MM.1S (cell line): ENCODE measurements at regions not wholly inside any gene's neighbourhood (a gene's known extent, or its start where the extent isn't known, plus 50 kb on each side); places are given as distances from the start of the nearest gene placed in this dataset.

Experiments
- CTCF ChIP-seq: fragments of 300-600 bp; sonication (generic); IDR thresholded peaks from 2 replicates; pipeline ENCODE4 v1.5.1; 2016; ENCODE audit warnings: antibody characterized with exemption, low read length, mixed read lengths
- EZH2 ChIP-seq: fragments of 300-600 bp; sonication (generic); optimal IDR thresholded peaks from 2 replicates; pipeline ENCODE3; 2017; ENCODE audit warnings: low read depth, mild to moderate bottlenecking, antibody characterized with exemption, low read length, mixed read lengths

GRCh38 chr10:2108496-2108895, 371.2 kb upstream of the ADARB2 start:
- TF ChIP-seq EZH2, result no peak
- TF ChIP-seq CTCF, result no peak
